SK-N-SH treated with all-trans-retinoic acid at 6 μM for 48 hours (cell line): ENCODE measurements at regions not wholly inside any gene's neighbourhood (a gene's known extent, or its start where the extent isn't known, plus 50 kb on each side); places are given as distances from the start of the nearest gene placed in this dataset.

Source experiments
- ARNTL ChIP-seq: fragments of 450-650 bp; formaldehyde crosslinking; IDR thresholded peaks from 2 replicates; pipeline ENCODE4 v1.5.0; 2020; ENCODE audit warnings: low read depth, mild to moderate bottlenecking, moderate library complexity, borderline replicate concordance
- GLIS3 ChIP-seq: fragments of 250-450 bp; sonication (Bioruptor Pico); IDR thresholded peaks from 2 replicates; pipeline ENCODE4 v1.5.0; 2020; ENCODE audit warnings: mild to moderate bottlenecking, moderate library complexity
- PPARA ChIP-seq: fragments of 250-450 bp; sonication (Bioruptor Pico); IDR thresholded peaks from 2 replicates; pipeline ENCODE4 v1.5.0; 2020; ENCODE audit warnings: mild to moderate bottlenecking, borderline replicate concordance
- TOX ChIP-seq: fragments of 250-450 bp; sonication (Bioruptor Pico); IDR thresholded peaks from 2 replicates; pipeline ENCODE4 v1.8.0; 2021; ENCODE audit warnings: mild to moderate bottlenecking, moderate library complexity, borderline replicate concordance
- TSHZ2 ChIP-seq: fragments of 250-450 bp; sonication (Bioruptor Pico); IDR thresholded peaks from 2 replicates; pipeline ENCODE4 v1.5.0; 2020; ENCODE audit warnings: mild to moderate bottlenecking, moderate library complexity
- TF ChIP-seq, protein P1 (sequence below): fragments of 250-450 bp; sonication (Bioruptor Pico); IDR thresholded peaks from 2 replicates; pipeline ENCODE4 v1.8.0; 2020; ENCODE audit warnings: mild to moderate bottlenecking, moderate library complexity, borderline replicate concordance
- TF ChIP-seq, protein P2 (sequence below): fragments of 250-450 bp; sonication (Bioruptor Pico); IDR thresholded peaks from 2 replicates; pipeline ENCODE4 v1.5.1; 2020; ENCODE audit warnings: low read depth, mild to moderate bottlenecking, moderate library complexity

DNA sequence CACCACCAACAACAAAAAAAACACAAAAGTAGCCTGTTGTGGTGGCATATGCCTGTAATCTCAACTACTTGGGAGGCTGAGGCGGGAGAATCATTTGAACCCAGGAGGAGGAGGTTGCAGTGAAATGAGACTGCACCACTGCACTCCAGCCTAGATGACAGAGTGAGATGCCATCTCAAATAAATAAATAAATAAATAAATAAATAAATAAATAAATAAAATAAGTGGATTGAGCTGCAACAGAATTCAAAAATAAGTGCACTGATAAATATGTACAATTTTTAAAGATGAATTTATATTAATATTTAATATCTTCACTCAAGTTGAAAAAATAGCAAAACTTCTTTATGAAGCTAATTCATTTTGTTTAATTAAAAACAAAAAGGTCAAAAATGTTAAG, 259.6 kb downstream of the IRX2 start:
- TF ChIP-seq, protein P1, sequence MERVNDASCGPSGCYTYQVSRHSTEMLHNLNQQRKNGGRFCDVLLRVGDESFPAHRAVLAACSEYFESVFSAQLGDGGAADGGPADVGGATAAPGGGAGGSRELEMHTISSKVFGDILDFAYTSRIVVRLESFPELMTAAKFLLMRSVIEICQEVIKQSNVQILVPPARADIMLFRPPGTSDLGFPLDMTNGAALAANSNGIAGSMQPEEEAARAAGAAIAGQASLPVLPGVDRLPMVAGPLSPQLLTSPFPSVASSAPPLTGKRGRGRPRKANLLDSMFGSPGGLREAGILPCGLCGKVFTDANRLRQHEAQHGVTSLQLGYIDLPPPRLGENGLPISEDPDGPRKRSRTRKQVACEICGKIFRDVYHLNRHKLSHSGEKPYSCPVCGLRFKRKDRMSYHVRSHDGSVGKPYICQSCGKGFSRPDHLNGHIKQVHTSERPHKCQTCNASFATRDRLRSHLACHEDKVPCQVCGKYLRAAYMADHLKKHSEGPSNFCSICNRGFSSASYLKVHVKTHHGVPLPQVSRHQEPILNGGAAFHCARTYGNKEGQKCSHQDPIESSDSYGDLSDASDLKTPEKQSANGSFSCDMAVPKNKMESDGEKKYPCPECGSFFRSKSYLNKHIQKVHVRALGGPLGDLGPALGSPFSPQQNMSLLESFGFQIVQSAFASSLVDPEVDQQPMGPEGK (CRISPR knock-in tag) = no peak
- no peak for TF ChIP-seq PPARA (CRISPR knock-in tag)
- TF ChIP-seq TOX (CRISPR knock-in tag) = no peak
- TF ChIP-seq, protein P2, sequence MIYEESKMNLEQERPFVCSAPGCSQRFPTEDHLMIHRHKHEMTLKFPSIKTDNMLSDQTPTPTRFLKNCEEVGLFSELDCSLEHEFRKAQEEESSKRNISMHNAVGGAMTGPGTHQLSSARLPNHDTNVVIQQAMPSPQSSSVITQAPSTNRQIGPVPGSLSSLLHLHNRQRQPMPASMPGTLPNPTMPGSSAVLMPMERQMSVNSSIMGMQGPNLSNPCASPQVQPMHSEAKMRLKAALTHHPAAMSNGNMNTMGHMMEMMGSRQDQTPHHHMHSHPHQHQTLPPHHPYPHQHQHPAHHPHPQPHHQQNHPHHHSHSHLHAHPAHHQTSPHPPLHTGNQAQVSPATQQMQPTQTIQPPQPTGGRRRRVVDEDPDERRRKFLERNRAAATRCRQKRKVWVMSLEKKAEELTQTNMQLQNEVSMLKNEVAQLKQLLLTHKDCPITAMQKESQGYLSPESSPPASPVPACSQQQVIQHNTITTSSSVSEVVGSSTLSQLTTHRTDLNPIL (CRISPR knock-in tag) = no peak
- no peak for TF ChIP-seq TSHZ2
- no peak for TF ChIP-seq ARNTL (CRISPR knock-in tag)
- TF ChIP-seq GLIS3 (CRISPR knock-in tag) = no peak
